Colonic mucosa (tissue), 4 donors: ENCODE measurements at regions not wholly inside any gene's neighbourhood (a gene's known extent, or its start where the extent isn't known, plus 50 kb on each side); places are given as distances from the start of the nearest gene placed in this dataset.
"Not testable (repeated sequence)": the region's sequence is repeated elsewhere in the genome, so short reads cannot be mapped to it uniquely, and the experiment has no call there.

Experiments
- DNase-seq: peaks from one replicate; pipeline ENCODE4 v3.0.0-alpha.2; 2020
- H3K27ac ChIP-seq: fragments of 200-600 bp; one replicate; pipeline ENCODE4 v1.8.0; 2021
- H3K27me3 ChIP-seq: fragments of 200-600 bp; one replicate; pipeline ENCODE4 v1.8.0; 2021
- H3K36me3 ChIP-seq: fragments of 200-600 bp; one replicate; pipeline ENCODE4 v1.8.0; 2021
- H3K4me1 ChIP-seq: fragments of 200-600 bp; one replicate; pipeline ENCODE4 v1.8.0; 2021; ENCODE audit warnings: mild to moderate bottlenecking
- H3K4me3 ChIP-seq: fragments of 200-600 bp; one replicate; pipeline ENCODE4 v1.8.0; 2021
- H3K9ac ChIP-seq, 2 donors: one replicate each; pipeline ENCODE4 v1.7.0; 2013; ENCODE audit warnings: control low read depth in 2 of 2, low read depth in 2 of 2, low read length in 2 of 2
- H3K9me3 ChIP-seq: fragments of 200-600 bp; one replicate; pipeline ENCODE4 v1.8.0; 2021
- CTCF ChIP-seq: fragments of 200-600 bp; IDR thresholded peaks from one replicate; pipeline ENCODE4 v1.8.0; 2022; ENCODE audit warnings: antibody characterized with exemption, mild to moderate bottlenecking
- intact Hi-C: fragments of 100-400 bp; cut with DNase I; formaldehyde crosslinking; loops from one replicate; pipeline ENCODE4 v1.14.1; 2022
- donor health status: healthy.
- donor health status: DM: no; HTN: no; CAD: no.
- donor health status: DM: no; HTN: no; CAD: no.

GRCh38 chr10:8360814-8361509 is 306.5 kb downstream of the GATA3 start:
- no peaks in the 10 kb centered on the region for H3K36me3 ChIP-seq
- H3K4me1 ChIP-seq: no peaks in the 10 kb centered on the region
- H3K27ac ChIP-seq: no peak overlapping the region
- no peak for TF ChIP-seq CTCF
- intact Hi-C loops: no loop called here
- no peaks in the 10 kb centered on the region for H3K27me3 ChIP-seq
- H3K4me3 ChIP-seq: no peak overlapping the region
- H3K9me3 ChIP-seq: no peaks in the 10 kb centered on the region
- DNase-seq: no peak
- H3K9ac ChIP-seq: no peak overlapping the region

GRCh38 chr10:8361510-8361844 is 307.0 kb downstream of the GATA3 start:
- Histone ChIP-seq H3K4me1 (no peaks in the 10 kb centered on the region), H3K27ac (no peak overlapping the region), H3K9ac (no peak overlapping the region), H3K27me3 (no peaks in the 10 kb centered on the region), H3K9me3 (no peaks in the 10 kb centered on the region), H3K36me3 (no peaks in the 10 kb centered on the region), H3K4me3 (no peak overlapping the region)
- DNase-seq: no peak
- intact Hi-C loops: no loop called here
- no peak for TF ChIP-seq CTCF

- Histone ChIP-seq H3K4me3 (no peak overlapping the region), H3K9me3 (no peaks in the 10 kb centered on the region), H3K4me1 (no peaks in the 10 kb centered on the region), H3K27ac (no peak overlapping the region), H3K36me3 (no peaks in the 10 kb centered on the region), H3K9ac (no peak overlapping the region), H3K27me3 (no peaks in the 10 kb centered on the region)
- no peak for TF ChIP-seq CTCF
- DNase-seq: no peak
- intact Hi-C loops: no loop called here
These were observed 311.7 kb downstream of the GATA3 start for GRCh38 chr10:8365935-8366911.

GRCh38 chr10:8367672-8368411 is 313.4 kb downstream of the GATA3 start:
- H3K4me1 ChIP-seq, H3K27ac ChIP-seq, H3K4me3 ChIP-seq, intact Hi-C loops, H3K9me3 ChIP-seq, H3K9ac ChIP-seq, DNase-seq, H3K27me3 ChIP-seq, H3K36me3 ChIP-seq: not testable (repeated sequence)

- TF ChIP-seq CTCF: no peak
- no peak for DNase-seq
- no peak overlapping the region for H3K9ac ChIP-seq
These were observed 315.2 kb downstream of the GATA3 start for GRCh38 chr10:8369666-8370065.

More at GRCh38 chr10:8369666-8370065, 315.2 kb downstream of the GATA3 start:
- Histone ChIP-seq H3K9me3 (no peaks in the 10 kb centered on the region), H3K36me3 (no peaks in the 10 kb centered on the region), H3K27ac (no peak overlapping the region), H3K4me1 (no peaks in the 10 kb centered on the region), H3K4me3 (no peak overlapping the region), H3K27me3 (no peaks in the 10 kb centered on the region)
- intact Hi-C loops: no loop called here
